Epithelial cell of esophagus (primary cell): ENCODE measurements at regions not wholly inside any gene's neighbourhood (a gene's known extent, or its start where the extent isn't known, plus 50 kb on each side); places are given as distances from the start of the nearest gene placed in this dataset.
"Not testable (repeated sequence)": the region's sequence is repeated elsewhere in the genome, so short reads cannot be mapped to it uniquely, and the experiment has no call there.

ENCODE experiments used
- DNase-seq: peaks from one replicate; pipeline ENCODE4 v3.0.0; 2010; ENCODE audit warnings: low read depth
- H3K4me3 ChIP-seq: 2 replicates; pipeline ENCODE4 v1.5.1; 2011; ENCODE audit warnings: mild to moderate bottlenecking, low read length, control low read depth
- TF ChIP-seq, protein P1 (sequence below): IDR thresholded peaks from 2 replicates; pipeline ENCODE4 v1.5.1; 2011; ENCODE audit warnings: low read depth, mild to moderate bottlenecking, low read length, control low read depth, inconsistent platforms; ENCODE audit not compliant: insufficient read depth; ENCODE audit errors: missing control alignments

DNA sequence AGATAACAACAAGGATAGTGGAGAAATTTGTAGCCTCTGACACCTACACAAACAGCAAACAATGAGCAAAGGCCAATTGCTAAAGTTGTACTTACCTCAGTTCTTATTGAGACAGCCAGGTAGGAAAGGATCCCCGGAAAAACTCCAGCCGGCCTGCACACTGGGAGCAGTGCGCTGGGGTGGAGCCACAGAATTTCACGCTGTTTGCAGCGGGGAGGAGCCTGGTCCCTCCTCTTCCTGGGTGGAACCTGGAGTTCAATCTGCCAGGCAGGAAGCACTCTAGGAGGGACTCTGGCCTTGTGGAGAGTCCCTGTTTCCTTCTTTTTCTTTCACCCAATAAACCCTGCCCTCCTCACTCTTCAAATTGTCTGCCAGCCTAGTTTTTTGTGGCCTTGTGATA is 382.6 kb upstream of the TGIF2LX start:
- DNase-seq, H3K4me3 ChIP-seq: not testable (repeated sequence)

DNA sequence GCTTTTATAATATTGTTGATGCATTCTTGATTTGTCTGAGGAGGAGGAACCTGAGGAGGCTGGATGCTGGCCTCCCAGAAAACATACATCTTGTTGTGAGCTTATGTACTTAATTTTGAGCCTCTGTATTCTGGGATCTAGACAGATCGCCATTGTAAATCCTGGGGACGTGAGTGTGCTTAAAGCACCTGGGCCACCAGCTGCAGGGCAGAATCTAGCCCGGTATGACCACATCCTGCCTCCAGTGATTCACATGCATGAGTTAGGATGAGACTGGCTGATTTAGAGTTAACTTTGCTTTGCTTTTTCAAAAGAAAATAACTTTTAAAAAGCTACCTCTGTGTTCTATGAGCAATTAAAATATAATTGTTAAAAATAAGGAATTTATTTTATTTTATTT is 364.6 kb upstream of the TGIF2LX start:
- H3K4me3 ChIP-seq, DNase-seq: not testable (repeated sequence)

DNA sequence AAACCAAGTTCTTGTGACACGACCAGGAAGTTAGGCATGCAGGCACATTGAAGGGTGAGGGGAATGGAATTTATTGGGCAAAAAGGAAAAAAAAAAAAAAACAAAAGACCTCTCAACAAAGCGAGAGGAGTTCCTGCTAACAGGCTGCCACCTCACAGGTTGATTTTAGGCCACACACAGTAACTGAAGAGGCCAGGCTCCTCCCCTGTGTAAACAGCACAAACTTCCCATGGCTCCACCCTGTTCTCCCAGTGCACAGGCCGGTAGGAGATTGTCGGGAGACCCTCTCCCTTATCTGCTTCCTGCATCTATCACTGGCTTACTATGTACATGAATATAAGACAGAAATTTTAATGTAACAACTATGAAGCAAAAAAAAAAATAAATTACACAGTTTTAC is 359.6 kb upstream of the TGIF2LX start:
- not testable (repeated sequence) for DNase-seq, H3K4me3 ChIP-seq

DNA sequence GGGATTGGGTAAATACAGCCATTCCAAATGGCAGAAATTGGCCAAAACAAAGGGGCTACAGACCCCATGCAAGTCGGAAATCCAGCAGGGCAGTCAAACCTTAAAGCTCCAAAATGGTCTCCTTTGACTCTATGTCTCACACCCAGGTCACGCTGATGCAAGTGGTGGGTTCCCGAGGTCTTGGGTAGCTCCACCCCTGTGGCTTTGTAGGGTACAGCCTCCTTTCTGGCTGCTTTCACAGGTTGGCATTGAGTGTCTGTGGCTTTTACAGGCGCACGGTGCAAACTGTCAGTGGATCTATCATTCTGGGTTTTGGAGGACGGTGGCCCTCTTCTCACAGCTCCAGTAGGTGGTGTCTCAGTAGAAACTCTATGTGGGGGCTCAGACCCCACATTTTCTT is 358.6 kb upstream of the TGIF2LX start:
- DNase-seq, H3K4me3 ChIP-seq: not testable (repeated sequence)

DNA sequence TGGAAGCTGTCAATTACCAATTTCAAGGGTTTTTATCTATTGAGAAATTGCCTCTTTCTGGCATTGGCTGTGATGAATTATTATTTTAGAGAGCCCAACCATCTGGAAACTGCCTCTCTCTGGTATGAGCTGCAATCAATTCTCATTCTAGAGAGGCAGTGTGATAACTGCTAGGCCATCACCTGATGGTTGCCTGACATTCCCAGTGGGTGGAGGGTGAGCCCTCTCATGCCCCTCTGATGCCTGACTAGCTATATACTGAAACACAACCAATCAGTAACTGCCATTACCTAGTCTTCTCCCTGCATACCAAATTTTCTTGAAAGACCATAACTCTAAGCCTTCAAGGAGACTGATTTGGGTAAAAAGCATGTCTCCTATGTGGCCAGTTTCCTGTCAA is 353.9 kb upstream of the TGIF2LX start:
- not testable (repeated sequence) for DNase-seq, H3K4me3 ChIP-seq

DNA sequence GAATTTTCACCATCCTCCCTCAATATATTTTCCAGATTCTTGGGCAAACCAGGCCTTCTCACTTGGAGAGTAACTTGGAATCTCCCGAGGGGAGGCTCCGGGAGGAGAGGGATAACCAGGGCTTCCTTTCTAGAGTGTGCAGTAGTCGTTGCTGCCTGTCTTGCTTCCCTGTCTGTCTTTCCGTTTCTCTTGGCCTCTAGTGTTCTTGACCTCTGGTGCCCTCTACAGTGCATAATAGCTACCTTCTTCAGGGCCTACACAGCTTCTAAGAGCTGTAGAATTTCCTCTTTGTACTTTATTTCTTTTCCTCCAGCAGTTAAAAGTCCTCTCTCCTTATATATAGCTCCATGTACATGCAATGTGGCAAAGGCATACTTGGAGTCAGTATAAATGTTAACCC is 339.8 kb upstream of the TGIF2LX start:
- not testable (repeated sequence) for H3K4me3 ChIP-seq, DNase-seq

DNA sequence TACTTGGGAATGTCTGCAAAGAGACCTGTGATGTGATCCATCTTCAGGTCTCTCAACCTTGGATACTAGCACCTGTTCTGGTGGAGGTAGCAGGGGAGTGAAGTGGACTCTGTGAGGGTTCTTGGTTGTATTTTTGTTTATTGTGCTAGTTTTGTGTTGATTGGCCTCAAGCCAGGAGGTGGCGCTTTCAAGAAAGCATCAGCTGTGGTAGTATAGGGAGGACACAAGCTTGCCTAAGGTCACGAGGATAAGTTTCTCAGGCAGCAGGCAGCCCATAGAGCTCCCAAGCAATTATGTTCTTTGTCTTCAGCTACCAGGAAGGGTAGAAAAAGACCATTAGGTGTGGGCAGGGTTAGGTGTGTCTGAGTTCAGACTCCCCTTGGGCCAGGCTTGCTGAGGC is 289.9 kb upstream of the TGIF2LX start:
- not testable (repeated sequence) for H3K4me3 ChIP-seq, DNase-seq

DNA sequence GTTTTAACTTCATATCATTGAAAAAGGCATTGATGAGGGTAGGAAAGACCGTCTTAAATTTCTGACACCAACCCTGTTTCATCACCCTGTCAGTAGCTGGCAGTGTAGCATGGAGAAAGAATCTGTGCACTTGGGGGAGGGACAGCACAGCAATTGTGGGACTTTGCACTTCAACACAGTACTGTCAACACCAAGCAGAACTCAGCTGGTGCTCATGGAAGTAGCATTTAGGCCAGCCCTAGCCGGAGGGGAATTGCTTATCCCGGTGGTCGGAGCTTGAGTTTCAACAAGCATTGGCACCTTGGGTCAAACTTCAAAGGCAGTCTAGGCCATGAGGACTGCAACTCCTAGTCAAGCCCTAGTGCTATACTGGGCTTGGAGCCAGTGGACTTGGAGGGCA is 285.8 kb upstream of the TGIF2LX start:
- H3K4me3 ChIP-seq, DNase-seq: not testable (repeated sequence)

DNA sequence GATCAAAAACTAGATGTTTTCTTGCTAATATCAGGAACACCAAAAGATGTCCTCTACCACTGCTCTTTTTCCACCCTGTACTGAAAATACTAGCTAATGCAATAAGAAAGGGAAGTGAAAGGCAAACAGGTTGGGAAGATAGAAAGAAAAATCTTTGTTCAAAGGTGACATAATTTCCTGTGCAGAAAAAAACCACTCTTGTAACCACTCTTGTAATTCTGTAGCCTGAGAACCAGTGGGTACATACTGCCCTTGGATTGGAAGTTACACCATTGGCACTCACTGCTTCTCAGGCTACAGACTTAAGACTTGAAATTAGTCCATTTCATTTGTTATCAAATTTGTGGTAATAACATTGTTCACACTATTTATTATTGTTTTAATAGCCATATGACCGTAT is 263.0 kb upstream of the TGIF2LX start:
- not testable (repeated sequence) for H3K4me3 ChIP-seq, DNase-seq

DNA sequence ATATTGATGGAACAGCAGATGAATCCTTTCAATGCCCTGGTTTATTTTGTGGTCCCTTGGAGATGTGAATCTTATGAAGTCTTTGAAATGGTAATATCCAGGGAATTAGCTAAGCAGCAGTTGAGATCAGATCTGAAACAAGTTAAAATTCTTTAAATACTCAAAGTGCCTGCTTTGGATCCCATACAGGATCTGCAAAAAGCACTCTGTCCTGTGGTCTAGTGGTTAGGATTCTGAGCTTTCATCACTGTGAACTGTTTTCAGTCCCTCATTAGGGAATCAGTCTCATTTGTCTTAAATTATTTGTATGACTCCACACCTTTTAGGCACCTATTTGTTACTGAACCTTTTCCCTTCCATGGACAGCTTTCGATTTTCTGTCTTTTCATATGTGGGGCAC is 215.2 kb upstream of the TGIF2LX start:
- not testable (repeated sequence) for H3K4me3 ChIP-seq

DNA sequence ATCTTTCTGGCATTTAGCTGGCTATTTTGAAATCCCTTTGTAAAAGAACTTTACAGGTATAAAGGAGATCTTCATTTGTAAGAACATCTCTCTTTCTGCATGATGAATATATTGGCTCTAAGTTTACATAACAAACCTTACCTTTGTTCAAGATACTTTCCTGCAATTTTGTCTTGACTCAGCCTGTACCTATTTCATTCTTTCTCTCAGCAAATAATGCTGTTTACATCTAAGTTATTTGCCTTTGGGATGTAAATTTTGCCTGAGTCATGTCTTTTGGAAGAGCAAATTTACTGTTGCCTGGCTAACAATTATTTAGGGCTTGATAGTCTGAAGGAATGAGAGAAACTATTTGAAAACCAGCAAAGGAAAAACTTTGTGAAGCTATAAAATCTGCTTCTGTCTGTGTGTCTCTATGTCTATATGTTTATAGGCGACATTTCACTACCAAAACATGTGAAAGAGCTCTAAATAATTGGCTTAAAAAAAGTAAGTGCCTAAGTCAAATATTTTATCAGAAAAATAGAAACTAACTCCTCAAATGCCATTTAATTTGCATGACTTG is 214.3 kb upstream of the TGIF2LX start:
- H3K4me3 ChIP-seq, DNase-seq: not testable (repeated sequence)

More for the DNA sequence above, 215.2 kb upstream of the TGIF2LX start:
- not testable (repeated sequence) for DNase-seq

DNA sequence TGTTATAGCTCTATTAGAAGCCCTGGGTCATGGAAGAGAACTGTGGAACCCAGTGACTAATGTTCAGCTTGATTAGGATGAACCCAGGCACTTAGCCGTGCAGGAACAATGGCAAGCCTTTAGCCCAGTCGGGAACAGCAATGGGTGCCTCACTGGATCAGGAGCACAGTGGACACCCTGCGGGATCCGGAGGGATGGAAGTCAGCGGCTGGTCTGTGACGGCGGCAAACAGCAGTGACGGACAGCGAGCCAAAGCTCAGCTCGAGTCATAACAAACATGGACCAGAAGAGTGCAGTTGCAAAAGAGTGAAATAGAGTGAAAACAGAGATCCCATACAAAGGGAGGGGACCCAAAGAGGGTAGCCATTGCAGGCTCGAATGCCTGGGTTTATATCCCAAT is 187.3 kb upstream of the TGIF2LX start:
- H3K4me3 ChIP-seq, DNase-seq: not testable (repeated sequence)

DNA sequence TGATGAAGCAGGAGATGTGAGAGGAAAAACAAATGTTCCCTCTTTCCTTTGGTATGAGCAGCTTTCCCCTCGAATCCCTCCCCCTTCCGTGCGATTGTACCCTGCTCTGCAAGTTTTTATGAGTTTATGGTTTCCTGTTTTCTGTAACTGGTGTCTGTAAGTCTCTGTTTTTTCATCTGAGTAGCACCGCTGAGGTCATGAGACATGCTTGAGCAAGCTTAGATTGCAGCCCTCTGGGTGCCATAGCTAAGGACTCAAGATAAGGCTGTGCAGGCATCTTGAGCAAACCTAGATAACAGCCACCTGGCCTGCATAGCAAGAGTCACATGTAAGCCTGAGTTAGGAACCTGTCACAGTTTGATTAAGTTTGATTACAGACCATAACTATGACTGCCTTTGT is 165.2 kb upstream of the TGIF2LX start:
- not testable (repeated sequence) for DNase-seq, H3K4me3 ChIP-seq

DNA sequence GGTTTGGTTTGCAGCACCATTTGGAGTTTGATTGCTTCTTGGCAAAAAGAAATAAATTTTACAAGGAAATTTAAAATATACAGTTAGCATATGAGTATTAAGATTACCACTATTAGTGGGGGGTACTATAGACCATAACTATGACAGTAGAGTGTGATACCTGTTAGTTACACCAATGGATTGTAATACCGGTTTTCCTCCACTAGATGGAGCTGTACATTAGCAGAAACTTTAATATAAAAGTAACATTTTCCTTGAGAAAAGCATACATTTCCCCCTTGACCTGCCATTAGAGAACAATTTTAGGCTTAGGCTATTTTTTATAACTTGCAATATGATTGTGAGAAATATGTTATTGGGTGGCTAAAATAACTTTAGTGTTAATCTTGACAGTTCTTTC is 163.9 kb upstream of the TGIF2LX start:
- peak; percentile 1 for DNase-seq

DNA sequence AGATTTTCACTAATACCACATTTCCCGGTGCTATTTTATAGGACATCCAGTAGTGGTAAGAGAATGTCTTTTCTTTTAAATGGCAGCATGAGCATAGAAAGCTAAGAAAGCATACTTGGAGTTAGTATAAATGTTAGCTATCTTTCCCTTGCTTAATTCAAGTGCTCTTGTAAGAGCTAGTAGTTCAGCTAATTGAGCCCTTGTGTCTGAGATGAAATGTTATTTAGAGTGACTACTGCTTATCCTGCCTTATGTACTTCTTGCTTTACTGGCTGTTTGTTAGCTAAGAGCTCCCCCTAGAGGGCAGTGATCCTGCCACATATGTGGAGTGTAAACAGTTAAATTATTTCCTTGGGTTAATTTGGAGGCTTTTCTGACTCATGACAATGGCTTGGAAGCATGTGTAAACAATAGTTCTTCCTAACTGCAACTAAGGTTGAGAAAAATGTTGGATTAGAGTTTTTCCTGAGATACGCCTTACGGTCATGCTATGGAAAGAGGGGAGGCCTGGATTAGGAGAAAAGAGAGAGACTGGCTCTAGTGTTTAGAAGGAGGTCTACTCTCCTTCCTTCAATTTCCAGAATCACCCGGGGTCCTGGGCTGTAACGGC is 162.5 kb upstream of the TGIF2LX start:
- not testable (repeated sequence) for H3K4me3 ChIP-seq, DNase-seq

More for the DNA sequence above, 163.9 kb upstream of the TGIF2LX start:
- TF ChIP-seq, protein P1, sequence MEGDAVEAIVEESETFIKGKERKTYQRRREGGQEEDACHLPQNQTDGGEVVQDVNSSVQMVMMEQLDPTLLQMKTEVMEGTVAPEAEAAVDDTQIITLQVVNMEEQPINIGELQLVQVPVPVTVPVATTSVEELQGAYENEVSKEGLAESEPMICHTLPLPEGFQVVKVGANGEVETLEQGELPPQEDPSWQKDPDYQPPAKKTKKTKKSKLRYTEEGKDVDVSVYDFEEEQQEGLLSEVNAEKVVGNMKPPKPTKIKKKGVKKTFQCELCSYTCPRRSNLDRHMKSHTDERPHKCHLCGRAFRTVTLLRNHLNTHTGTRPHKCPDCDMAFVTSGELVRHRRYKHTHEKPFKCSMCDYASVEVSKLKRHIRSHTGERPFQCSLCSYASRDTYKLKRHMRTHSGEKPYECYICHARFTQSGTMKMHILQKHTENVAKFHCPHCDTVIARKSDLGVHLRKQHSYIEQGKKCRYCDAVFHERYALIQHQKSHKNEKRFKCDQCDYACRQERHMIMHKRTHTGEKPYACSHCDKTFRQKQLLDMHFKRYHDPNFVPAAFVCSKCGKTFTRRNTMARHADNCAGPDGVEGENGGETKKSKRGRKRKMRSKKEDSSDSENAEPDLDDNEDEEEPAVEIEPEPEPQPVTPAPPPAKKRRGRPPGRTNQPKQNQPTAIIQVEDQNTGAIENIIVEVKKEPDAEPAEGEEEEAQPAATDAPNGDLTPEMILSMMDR, result peak; percentile 17
- not testable (repeated sequence) for H3K4me3 ChIP-seq

DNA sequence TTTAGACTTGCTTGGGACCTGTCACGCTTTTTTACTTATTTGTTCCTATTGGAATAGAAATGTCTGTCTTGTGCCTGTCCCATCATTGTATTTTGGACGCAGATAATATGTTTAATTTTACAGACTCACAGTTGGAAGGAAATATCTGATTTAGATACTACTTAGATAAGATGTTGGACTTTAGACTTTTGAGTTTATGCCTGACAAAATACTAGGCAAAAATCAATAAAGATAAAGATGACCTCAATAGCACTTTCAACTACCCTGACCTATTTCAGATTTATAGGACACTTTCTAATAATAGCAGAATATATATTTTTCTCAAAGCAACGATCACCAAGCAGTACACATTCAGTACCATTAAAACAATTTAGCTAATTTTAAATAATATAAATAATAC is 150.1 kb upstream of the TGIF2LX start:
- not testable (repeated sequence) for H3K4me3 ChIP-seq, DNase-seq

DNA sequence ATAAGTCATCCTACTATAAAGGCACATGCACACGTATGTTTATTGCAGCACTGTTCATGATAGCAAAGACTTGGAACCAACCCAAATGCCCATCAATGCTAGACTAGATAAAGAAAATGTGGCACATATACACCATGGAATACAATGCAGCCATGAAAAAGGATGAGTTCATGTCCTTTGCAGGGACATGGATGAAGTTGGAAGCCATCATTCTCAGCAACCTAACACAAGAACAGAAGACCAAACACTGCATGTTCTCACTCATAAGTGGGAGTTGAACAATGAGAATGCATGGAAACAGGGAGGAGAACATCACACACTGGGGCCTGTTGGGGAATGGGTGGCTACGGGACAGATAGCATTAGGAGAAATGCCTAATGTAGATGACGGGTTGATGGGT is 110.3 kb upstream of the TGIF2LX start:
- not testable (repeated sequence) for DNase-seq, H3K4me3 ChIP-seq

DNA sequence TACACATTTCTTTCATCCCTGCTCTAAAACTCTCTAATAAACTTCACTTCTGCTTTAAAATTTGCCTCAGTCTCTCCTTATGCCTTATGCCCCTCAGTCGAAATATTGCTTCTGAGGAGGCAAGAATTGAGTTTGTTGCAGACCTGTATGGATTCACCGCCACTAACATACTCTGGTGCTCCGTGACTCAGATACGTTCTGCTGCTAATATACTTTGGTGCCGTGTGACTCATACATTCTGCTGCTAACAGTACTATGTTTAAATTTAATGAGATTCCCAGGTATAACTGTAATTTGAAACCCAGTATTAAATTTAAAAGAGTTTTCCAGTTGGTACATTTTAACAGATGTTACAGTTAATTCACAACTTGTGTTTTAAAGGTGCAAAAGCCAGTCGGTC is 82.0 kb upstream of the TGIF2LX start:
- not testable (repeated sequence) for DNase-seq, H3K4me3 ChIP-seq
